Karpas-422 (cell line): ENCODE measurements at regions not wholly inside any gene's neighbourhood (a gene's known extent, or its start where the extent isn't known, plus 50 kb on each side); places are given as distances from the start of the nearest gene placed in this dataset.

Experiments used
- DNase-seq: peaks from one replicate; pipeline ENCODE4 v3.0.0-alpha.2; 2015
- H2AFZ ChIP-seq: fragments of 200-600 bp; sonication (generic); 2 replicates; pipeline ENCODE4 v1.6.1; 2014; ENCODE audit warnings: antibody characterized with exemption, low read length, mixed read lengths
- H3K27ac ChIP-seq: fragments of 200-600 bp; sonication (generic); 2 replicates; pipeline ENCODE4 v1.5.1; 2014; ENCODE audit warnings: mild to moderate bottlenecking, low read length, moderate library complexity
- H3K27me3 ChIP-seq: fragments of 200-600 bp; sonication (generic); 2 replicates; pipeline ENCODE4 v1.6.1; 2014; ENCODE audit warnings: low read length, mixed read lengths
- H3K36me3 ChIP-seq: fragments of 200-600 bp; sonication (generic); 2 replicates; pipeline ENCODE4 v1.6.1; 2014; ENCODE audit warnings: low read length, mixed read lengths; ENCODE audit not compliant: insufficient read depth
- H3K4me1 ChIP-seq: fragments of 200-600 bp; sonication (generic); 2 replicates; pipeline ENCODE4 v1.6.1; 2014; ENCODE audit warnings: mild to moderate bottlenecking, low read length, mixed read lengths
- H3K4me2 ChIP-seq: fragments of 200-600 bp; sonication (generic); 2 replicates; pipeline ENCODE4 v1.6.1; 2014; ENCODE audit warnings: low read length, low read depth, mild to moderate bottlenecking; ENCODE audit not compliant: poor library complexity, severe bottlenecking
- H3K4me3 ChIP-seq: fragments of 200-600 bp; sonication (generic); 2 replicates; pipeline ENCODE4 v1.5.1; 2014; ENCODE audit warnings: mild to moderate bottlenecking, antibody characterized with exemption, low read length, mixed read lengths
- H3K79me2 ChIP-seq: fragments of 200-600 bp; sonication (generic); 2 replicates; pipeline ENCODE4 v1.6.1; 2014; ENCODE audit warnings: mild to moderate bottlenecking, low read length, mixed read lengths
- H3K9ac ChIP-seq: fragments of 200-600 bp; sonication (generic); 2 replicates; pipeline ENCODE4 v1.6.0; 2014; ENCODE audit warnings: low read length
- H3K9me2 ChIP-seq: fragments of 200-600 bp; sonication (generic), shearing (Covaris generic); replicated peaks from 2 replicates; pipeline ENCODE4 v1.6.0; 2014; ENCODE audit warnings: mild to moderate bottlenecking, low read length, moderate library complexity; ENCODE audit not compliant: insufficient read depth
- H3K9me3 ChIP-seq: fragments of 300-700, 200-600 bp; sonication (generic); 2 replicates; pipeline ENCODE4 v1.6.1; 2014; ENCODE audit warnings: low read length, mixed read lengths
- H4K20me1 ChIP-seq: fragments of 200-600 bp; sonication (generic); 2 replicates; pipeline ENCODE4 v1.6.1; 2014; ENCODE audit warnings: mild to moderate bottlenecking, antibody characterized with exemption, low read length, low read depth; ENCODE audit not compliant: insufficient read depth

DNA sequence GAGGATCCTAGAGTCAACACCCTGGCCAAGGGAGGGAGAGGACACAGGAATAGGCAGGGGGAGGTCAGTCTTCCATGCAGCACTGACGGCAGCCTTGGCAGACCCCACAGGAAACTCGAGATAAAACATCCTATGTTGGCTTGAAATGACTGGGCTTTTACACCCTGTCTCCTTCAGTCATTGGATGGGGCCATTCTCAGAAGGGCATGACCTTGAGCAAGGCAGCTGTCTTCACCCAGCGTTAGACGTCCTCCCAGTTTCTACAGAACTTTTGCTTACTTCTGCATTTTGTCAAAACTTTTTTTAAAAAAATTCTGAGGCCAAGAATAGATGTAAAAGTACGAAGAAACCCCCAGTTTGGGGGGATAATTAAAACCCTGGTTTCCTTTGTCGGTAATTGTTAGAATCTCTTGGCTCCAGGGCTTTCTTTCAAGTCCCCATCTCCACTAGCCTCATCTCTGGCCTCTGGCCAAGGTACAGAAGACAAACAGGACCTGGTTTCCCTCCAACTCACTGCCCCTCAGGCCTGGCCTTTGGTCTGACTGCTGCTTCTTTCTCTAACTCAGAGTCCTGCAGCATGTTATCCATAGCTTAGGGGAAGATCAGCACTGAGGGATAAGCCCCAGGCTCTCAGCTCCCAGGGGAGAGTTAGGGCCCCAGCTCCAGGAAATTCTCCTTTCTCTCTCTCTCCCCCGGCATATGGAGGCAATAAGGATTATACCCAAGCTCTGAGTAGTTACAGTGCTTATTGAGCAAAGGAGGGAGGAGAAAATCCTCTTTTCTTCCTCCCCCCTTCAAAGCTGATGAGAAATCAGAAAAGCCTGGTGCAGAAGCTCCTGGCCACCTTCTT lies 51.6 kb upstream of the KCND3 start:
- Histone ChIP-seq H3K9me3 (no peaks in the 10 kb centered on the region), H3K79me2 (no peaks in the 10 kb centered on the region), H3K9me2 (no peaks in the 10 kb centered on the region), H3K36me3 (no peaks in the 10 kb centered on the region), H3K4me1 (no peaks in the 10 kb centered on the region), H3K9ac (no peak overlapping the region), H4K20me1 (no peaks in the 10 kb centered on the region), H3K4me2 (no peak overlapping the region), H3K27me3 (no peaks in the 10 kb centered on the region; the same call in 1 of the 2 replicates), H3K4me3 (no peak overlapping the region), H3K27ac (no peak overlapping the region), H2AFZ (no peak overlapping the region)
- DNase-seq: no peak

DNA sequence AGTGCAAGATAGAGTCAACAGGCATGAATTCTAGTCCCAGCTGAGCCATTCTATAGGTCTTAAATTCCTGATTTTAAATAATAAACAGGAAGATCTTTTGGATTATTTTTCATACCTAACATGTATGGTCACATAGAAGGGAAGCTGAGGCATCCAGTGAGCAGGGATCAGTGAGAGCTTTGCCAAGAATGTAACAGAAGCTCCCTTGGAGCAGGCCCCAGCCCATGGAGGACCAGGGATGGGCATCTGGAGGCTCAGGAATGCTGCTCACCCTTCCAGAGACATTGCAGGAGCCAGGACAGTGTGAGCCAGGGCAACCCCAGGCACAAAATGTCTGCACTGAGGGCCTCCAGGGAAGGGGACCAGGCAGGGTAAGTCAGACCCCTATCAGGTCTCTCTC lies 54.4 kb upstream of the KCND3 start:
- H4K20me1 ChIP-seq: no peaks in the 10 kb centered on the region
- no peak overlapping the region for H3K4me2 ChIP-seq
- H3K27ac ChIP-seq: no peak overlapping the region
- no peaks in the 10 kb centered on the region for H3K9me3 ChIP-seq
- H3K4me3 ChIP-seq: no peak overlapping the region
- no peaks in the 10 kb centered on the region; the same call in 1 of the 2 replicates for H3K27me3 ChIP-seq
- H3K36me3 ChIP-seq: no peaks in the 10 kb centered on the region
- DNase-seq: no peak
- H3K9ac ChIP-seq: no peak overlapping the region
- no peaks in the 10 kb centered on the region for H3K4me1 ChIP-seq
- no peak overlapping the region for H2AFZ ChIP-seq
- H3K9me2 ChIP-seq: no peaks in the 10 kb centered on the region
- H3K79me2 ChIP-seq: no peaks in the 10 kb centered on the region

DNA sequence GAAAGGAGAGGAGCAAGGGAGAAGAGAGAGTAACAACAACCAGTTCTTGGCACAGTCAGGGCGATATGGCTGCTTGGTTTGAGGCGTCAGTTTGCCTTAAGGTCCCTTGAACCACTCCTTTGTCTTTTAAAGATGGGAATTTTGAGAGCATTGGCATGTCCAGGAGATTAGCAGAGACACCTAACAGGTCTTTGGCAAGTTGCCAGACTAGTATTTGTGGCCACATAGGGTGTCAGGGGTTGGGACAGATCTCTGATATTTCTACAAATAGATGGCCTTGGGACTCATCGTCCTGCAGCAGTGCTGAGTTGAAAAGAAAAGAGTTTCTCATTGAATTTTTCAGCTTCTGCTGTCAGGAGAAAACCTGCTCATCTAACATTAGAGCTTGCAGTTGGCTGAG lies 55.3 kb upstream of the KCND3 start:
- H3K4me2 ChIP-seq: no peak overlapping the region
- no peak overlapping the region for H2AFZ ChIP-seq
- H4K20me1 ChIP-seq: no peaks in the 10 kb centered on the region
- no peak overlapping the region for H3K4me3 ChIP-seq
- no peak overlapping the region for H3K9ac ChIP-seq
- no peaks in the 10 kb centered on the region for H3K27me3 ChIP-seq
- DNase-seq: no peak
- H3K79me2 ChIP-seq: no peaks in the 10 kb centered on the region
- no peaks in the 10 kb centered on the region for H3K9me3 ChIP-seq
- no peaks in the 10 kb centered on the region for H3K4me1 ChIP-seq
- no peak overlapping the region for H3K27ac ChIP-seq
- no peaks in the 10 kb centered on the region for H3K9me2 ChIP-seq
- H3K36me3 ChIP-seq: no peaks in the 10 kb centered on the region

DNA sequence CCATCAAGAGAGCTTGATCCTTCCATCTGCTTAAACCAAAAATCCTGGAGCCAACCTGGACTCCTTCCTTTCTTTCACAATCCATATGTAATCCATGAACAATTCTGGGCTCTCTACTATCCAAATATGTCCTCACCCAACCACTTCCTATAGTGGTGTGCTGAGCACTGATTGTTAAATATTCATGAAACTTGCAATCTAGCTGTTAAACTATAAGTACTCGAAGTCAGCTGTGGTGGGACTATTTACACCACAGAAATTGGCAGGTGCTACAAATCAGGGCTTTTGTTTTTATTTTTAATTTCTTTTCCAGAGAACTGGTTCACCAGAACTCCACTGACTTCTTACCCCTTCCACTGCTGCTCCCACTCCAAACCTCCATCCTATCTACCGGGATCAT lies 57.2 kb upstream of the KCND3 start:
- no peak overlapping the region for H3K27ac ChIP-seq
- DNase-seq: no peak
- no peak overlapping the region for H3K4me2 ChIP-seq
- no peaks in the 10 kb centered on the region for H3K9me2 ChIP-seq
- H3K79me2 ChIP-seq: no peaks in the 10 kb centered on the region
- H3K9ac ChIP-seq: no peak overlapping the region
- H2AFZ ChIP-seq: no peak overlapping the region
- no peaks in the 10 kb centered on the region for H3K9me3 ChIP-seq
- H4K20me1 ChIP-seq: no peaks in the 10 kb centered on the region
- no peaks in the 10 kb centered on the region for H3K27me3 ChIP-seq
- no peaks in the 10 kb centered on the region for H3K4me1 ChIP-seq
- no peak overlapping the region for H3K4me3 ChIP-seq
- no peaks in the 10 kb centered on the region for H3K36me3 ChIP-seq

DNA sequence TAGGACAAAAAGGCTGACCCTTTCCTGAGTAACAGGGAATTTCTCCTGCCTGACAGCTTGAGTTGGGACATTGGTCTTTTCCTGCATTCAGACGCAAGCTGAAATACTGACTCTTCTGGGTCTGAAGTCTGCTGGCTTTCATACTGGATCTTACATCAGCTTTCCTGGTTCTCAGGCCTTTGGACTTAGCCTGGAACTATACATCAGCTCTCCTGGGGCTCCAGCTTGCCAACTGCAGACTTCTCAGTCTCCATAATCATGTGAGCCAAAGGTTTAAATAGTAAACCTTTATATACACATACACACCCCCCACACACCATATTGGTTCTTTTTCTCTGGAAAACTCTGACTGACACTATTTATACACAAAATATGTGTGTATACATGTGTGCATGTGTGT lies 59.0 kb upstream of the KCND3 start:
- H3K9ac ChIP-seq: no peak overlapping the region
- H3K4me1 ChIP-seq: no peaks in the 10 kb centered on the region
- no peak overlapping the region for H3K27ac ChIP-seq
- H3K9me3 ChIP-seq: no peaks in the 10 kb centered on the region
- H4K20me1 ChIP-seq: no peaks in the 10 kb centered on the region
- H3K36me3 ChIP-seq: no peaks in the 10 kb centered on the region
- H3K27me3 ChIP-seq: no peaks in the 10 kb centered on the region
- H2AFZ ChIP-seq: no peak overlapping the region
- no peak for DNase-seq
- no peaks in the 10 kb centered on the region for H3K9me2 ChIP-seq
- H3K4me2 ChIP-seq: no peak overlapping the region
- H3K4me3 ChIP-seq: no peak overlapping the region
- H3K79me2 ChIP-seq: no peaks in the 10 kb centered on the region

DNA sequence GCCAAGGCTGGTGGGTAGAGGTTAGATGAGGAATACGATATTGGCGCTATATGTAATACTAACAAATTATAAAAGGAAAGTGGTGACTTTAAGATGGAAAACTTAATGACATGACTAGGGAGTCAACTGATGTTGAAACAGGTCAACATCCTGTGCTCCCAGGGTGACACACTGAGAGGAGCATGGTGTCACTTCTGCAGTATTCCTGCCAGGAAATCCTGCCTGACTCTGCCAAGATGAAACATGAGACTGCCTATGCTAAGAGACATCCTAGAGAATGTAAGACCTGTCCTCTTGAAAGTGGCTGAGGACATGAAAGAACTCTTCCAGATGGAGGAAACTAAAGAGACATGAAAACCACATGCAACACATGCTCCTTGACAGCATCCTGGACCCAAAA lies 65.0 kb upstream of the KCND3 start:
- Histone ChIP-seq H3K4me3 (no peak overlapping the region), H3K4me2 (no peak overlapping the region), H4K20me1 (no peaks in the 10 kb centered on the region), H2AFZ (no peak overlapping the region), H3K79me2 (no peaks in the 10 kb centered on the region), H3K9ac (no peak overlapping the region), H3K36me3 (no peaks in the 10 kb centered on the region), H3K9me2 (no peaks in the 10 kb centered on the region), H3K9me3 (no peaks in the 10 kb centered on the region), H3K27ac (no peak overlapping the region), H3K4me1 (no peaks in the 10 kb centered on the region), H3K27me3 (no peaks in the 10 kb centered on the region)
- no peak for DNase-seq

DNA sequence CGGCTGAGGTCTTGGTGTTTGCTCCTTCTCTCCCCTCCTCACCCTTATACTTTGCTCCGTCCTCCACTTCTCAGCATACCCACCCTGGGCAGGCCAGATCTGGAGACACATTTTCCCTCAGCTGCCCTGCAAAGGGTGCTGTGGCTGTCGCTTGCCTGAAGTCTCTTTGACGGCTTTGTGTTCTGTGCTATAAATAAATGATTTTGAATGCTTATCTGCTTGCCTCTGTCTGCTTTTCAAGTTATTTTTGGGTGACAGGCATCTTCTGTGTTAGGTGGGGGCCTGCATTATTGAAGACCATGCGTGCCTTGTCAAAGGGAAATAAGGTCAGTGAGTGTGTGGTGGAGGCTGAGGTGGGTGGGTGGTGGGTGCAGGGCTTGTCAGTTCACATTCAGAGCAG lies 66.9 kb upstream of the KCND3 start:
- Histone ChIP-seq H3K4me1 (peaks cover 5% of the 10 kb centered on the region), H4K20me1 (no peaks in the 10 kb centered on the region), H3K36me3 (no peaks in the 10 kb centered on the region), H3K9ac (no peak overlapping the region), H2AFZ (no peak overlapping the region), H3K9me3 (no peaks in the 10 kb centered on the region), H3K4me2 (no peak overlapping the region), H3K9me2 (no peaks in the 10 kb centered on the region), H3K27ac (no peak overlapping the region), H3K4me3 (no peak overlapping the region), H3K27me3 (no peaks in the 10 kb centered on the region), H3K79me2 (no peaks in the 10 kb centered on the region)
- DNase-seq: no peak

DNA sequence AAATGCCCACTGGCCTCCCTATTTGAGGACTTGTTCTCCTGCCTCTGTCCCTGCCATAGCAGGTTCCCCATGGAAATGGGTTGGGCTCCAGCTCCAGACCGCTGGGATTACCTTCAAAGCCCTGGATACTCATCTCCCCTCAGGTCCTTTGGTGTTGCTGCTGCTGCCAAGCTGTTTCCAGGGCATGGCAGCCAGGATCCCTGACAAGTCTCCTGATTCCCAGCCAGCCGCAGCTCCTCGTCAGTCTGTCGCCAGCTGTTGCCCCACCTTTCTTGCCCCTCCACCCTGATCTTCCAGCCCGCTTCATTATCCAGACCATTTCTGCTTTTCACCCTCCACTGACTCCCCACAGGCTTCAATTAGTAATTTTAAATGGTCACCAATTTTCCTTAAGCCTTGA lies 68.3 kb upstream of the KCND3 start:
- no peak overlapping the region for H3K4me2 ChIP-seq
- H3K79me2 ChIP-seq: no peaks in the 10 kb centered on the region
- DNase-seq: no peak
- H3K4me1 ChIP-seq: peaks cover 5% of the 10 kb centered on the region
- no peaks in the 10 kb centered on the region for H3K9me3 ChIP-seq
- no peaks in the 10 kb centered on the region for H3K27me3 ChIP-seq
- no peak overlapping the region for H2AFZ ChIP-seq
- no peaks in the 10 kb centered on the region for H4K20me1 ChIP-seq
- no peak overlapping the region for H3K9ac ChIP-seq
- H3K36me3 ChIP-seq: no peaks in the 10 kb centered on the region
- no peak overlapping the region for H3K4me3 ChIP-seq
- no peaks in the 10 kb centered on the region for H3K9me2 ChIP-seq
- H3K27ac ChIP-seq: no peak overlapping the region
